ENCODE measurements at regions not wholly inside any gene's neighbourhood (a gene's known extent, or its start where the extent isn't known, plus 50 kb on each side); places are given as distances from the start of the nearest gene placed in this dataset.

DNA sequence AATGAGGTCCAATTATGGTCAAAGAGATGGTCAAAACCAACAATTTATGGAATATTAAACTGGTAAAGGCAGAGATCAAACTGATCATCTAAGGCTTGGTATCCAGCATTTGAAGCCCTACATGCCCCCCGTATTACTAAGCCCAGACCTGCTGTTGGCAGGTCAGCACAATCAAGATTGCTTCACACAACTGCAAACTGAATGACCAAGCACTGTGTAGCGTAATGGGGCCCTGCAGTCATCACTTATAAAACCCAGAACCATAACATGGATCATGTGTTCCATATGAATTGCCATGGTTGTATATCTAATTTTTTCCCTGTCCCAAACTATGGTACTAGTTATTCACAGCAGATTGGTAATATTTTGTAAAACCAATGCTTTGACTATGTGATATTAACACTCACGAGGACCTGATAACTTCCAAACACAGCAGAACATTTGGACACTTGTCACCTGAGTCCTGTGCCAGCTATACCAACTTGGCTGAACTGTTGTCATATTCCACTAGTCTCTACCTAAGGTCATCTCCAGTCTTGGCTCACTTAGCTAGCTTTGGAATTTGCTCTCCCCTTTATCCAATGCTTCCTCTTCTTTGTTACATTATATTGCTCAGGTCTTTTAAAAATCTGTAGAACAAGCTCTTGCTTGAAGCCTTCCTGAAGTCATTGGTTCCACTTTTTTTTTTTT, 81.7 kb upstream of the HMHB1 start:
- Histone ChIP-seq H3K79me2 (ENCODE audit: control insufficient read depth, insufficient read depth, low read length) (no peaks in the 10 kb centered on the region), H3K9me1 (ENCODE audit: control insufficient read depth, insufficient read depth, low read length) (no peaks in the 10 kb centered on the region), H3K9me3 (replicated peaks; ENCODE audit: control insufficient read depth, insufficient read depth, low read depth, low read length) (no peaks in the 10 kb centered on the region), H3K4me3 (no peak overlapping the region), H3K27ac (ENCODE audit: extremely low read depth, low read depth, low read length) (no peak overlapping the region), H3K4me2 (ENCODE audit: insufficient read depth, low read length) (no peak overlapping the region), H3K36me3 (ENCODE audit: control insufficient read depth, insufficient read depth, low read length) (no peaks in the 10 kb centered on the region), H4K20me1 (replicated peaks; ENCODE audit: control insufficient read depth, insufficient read depth, low read length) (no peaks in the 10 kb centered on the region), H3K4me1 (replicated peaks in 1 of 2; ENCODE audit: control insufficient read depth in 2 of 2, insufficient read depth in 2 of 2, low read length in 2 of 2) (no peaks in the 10 kb centered on the region), H2AFZ (ENCODE audit: low read depth, low read length) (no peak overlapping the region), H3K27me3 (ENCODE audit: control insufficient read depth in 2 of 2, insufficient read depth in 2 of 2, low read length in 2 of 2) (peaks cover 0 to 7% of the 10 kb centered on the region in 2 experiments; a peak in 1 of 5 replicates), H3K9ac (ENCODE audit: insufficient read depth in 1 of 2, low read depth in 2 of 2, low read length in 2 of 2) (no peak overlapping the region)
- in situ Hi-C loops (cut with MboI), result no loop called here
- DNase-seq (ENCODE audit: extremely low read depth in 1 of 4, low spot score in 3 of 4), result no peak
- ATAC-seq, result no peak
- no TSS peak for BruUV-seq (replicated peaks)
- ChIA-PET POLR2A (no interaction called here), CTCF (ENCODE audit: low intra/inter-chr PET ratio) (no interaction called here)
- no peak for FAIRE-seq
- 0% methylated on average over 3 of the region's 3 CpGs for WGBS (ENCODE audit: insufficient coverage, low coverage, missing lambda C conversion rate)
- intact Hi-C loops (cut with micrococcal nuclease), result no loop called here
- no peak for TF ChIP-seq XRCC5 (IDR thresholded peaks at IDR 0.05; ENCODE audit: low read depth, low read length)
- no peak for TF ChIP-seq SAP30 (IDR thresholded peaks at IDR 0.05; ENCODE audit: borderline replicate concordance, insufficient read depth, low read depth, low read length, poor library complexity, severe bottlenecking)
- no peak for TF ChIP-seq BACH1 (tag; IDR thresholded peaks at IDR 0.05)
- no peak for TF ChIP-seq NELFE (IDR thresholded peaks at IDR 0.05; ENCODE audit: insufficient read depth, insufficient read length)
- TF ChIP-seq C11orf30 (IDR thresholded peaks at IDR 0.05; ENCODE audit: low read depth), result no peak
- no peak for TF ChIP-seq CBX1 (IDR thresholded peaks at IDR 0.05; ENCODE audit: low read depth)
- TF ChIP-seq, protein P1, sequence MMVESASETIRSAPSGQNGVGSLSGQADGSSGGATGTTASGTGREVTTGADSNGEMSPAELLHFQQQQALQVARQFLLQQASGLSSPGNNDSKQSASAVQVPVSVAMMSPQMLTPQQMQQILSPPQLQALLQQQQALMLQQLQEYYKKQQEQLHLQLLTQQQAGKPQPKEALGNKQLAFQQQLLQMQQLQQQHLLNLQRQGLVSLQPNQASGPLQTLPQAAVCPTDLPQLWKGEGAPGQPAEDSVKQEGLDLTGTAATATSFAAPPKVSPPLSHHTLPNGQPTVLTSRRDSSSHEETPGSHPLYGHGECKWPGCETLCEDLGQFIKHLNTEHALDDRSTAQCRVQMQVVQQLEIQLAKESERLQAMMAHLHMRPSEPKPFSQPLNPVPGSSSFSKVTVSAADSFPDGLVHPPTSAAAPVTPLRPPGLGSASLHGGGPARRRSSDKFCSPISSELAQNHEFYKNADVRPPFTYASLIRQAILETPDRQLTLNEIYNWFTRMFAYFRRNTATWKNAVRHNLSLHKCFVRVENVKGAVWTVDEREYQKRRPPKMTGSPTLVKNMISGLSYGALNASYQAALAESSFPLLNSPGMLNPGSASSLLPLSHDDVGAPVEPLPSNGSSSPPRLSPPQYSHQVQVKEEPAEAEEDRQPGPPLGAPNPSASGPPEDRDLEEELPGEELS (CRISPR knock-in tag; IDR thresholded peaks at IDR 0.05; ENCODE audit: borderline replicate concordance), result no peak
- no peak for TF ChIP-seq ZNF184 (CRISPR knock-in tag; IDR thresholded peaks at IDR 0.05)
- no peak for TF ChIP-seq ARHGAP35 (IDR thresholded peaks at IDR 0.05; ENCODE audit: partially characterized antibody)
- no peak for TF ChIP-seq MTA1 (IDR thresholded peaks at IDR 0.05; ENCODE audit: borderline replicate concordance)
- no peak for TF ChIP-seq ZNF830 (CRISPR knock-in tag; IDR thresholded peaks at IDR 0.05)
- TF ChIP-seq, protein P2, sequence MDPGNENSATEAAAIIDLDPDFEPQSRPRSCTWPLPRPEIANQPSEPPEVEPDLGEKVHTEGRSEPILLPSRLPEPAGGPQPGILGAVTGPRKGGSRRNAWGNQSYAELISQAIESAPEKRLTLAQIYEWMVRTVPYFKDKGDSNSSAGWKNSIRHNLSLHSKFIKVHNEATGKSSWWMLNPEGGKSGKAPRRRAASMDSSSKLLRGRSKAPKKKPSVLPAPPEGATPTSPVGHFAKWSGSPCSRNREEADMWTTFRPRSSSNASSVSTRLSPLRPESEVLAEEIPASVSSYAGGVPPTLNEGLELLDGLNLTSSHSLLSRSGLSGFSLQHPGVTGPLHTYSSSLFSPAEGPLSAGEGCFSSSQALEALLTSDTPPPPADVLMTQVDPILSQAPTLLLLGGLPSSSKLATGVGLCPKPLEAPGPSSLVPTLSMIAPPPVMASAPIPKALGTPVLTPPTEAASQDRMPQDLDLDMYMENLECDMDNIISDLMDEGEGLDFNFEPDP (CRISPR knock-in tag; IDR thresholded peaks at IDR 0.05), result no peak
- no peak for TF ChIP-seq POLR2G (IDR thresholded peaks at IDR 0.05; ENCODE audit: low read depth, low read length)
- no peak for TF ChIP-seq POLR2AphosphoS2 (IDR thresholded peaks at IDR 0.05; ENCODE audit: low read length)
- TF ChIP-seq MCM5 (IDR thresholded peaks at IDR 0.05; ENCODE audit: low read depth), result no peak

Measured in K562 (cell line).